ENCODE measurements at regions not wholly inside any gene's neighbourhood (a gene's known extent, or its start where the extent isn't known, plus 50 kb on each side); places are given as distances from the start of the nearest gene placed in this dataset.

GRCh38 chr15:39298271-39298962 is 282.5 kb upstream of the THBS1 start:
- no peak for DNase-seq

DNA sequence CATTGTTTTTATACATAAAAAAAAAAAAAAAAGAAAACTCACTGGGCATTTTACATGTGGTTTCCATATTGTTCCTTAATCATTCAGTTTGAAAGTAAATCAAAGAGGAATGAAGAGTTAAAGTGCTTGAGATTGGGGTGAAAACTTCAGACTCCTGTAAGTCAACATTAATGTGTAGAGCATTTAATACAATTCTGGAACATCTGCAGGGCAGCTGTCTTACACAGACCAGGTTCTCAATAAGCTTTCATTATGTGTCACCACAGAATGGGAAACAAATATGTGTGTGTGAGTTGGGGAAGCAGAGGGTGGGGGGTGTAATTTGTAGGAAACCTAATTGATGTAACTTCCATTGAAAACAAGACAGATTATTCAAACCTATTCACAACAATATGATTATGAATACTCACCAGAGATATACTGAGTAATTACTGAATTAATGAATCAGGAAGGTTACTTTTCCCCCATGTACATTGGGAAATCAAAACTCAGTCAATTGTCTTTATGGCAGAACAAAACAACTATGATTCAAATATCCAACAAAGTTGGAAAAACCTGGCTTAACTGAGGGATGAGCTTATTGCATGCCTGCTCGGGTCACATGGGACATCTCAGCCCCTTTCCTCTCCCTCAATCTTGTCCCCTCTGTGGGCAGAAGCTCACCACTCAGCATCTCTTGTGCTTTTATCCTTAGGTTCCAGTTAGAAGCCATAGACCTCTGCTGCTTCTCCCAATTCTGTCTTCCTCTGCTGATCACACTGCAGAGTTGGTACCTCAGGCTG is 281.2 kb upstream of the THBS1 start:
- no peak for DNase-seq

GRCh38 chr15:39300451-39301153 is 280.3 kb upstream of the THBS1 start:
- DNase-seq = no peak

- no peak for DNase-seq
Measured at GRCh38 chr15:39301589-39301999, 279.3 kb upstream of the THBS1 start.

DNA sequence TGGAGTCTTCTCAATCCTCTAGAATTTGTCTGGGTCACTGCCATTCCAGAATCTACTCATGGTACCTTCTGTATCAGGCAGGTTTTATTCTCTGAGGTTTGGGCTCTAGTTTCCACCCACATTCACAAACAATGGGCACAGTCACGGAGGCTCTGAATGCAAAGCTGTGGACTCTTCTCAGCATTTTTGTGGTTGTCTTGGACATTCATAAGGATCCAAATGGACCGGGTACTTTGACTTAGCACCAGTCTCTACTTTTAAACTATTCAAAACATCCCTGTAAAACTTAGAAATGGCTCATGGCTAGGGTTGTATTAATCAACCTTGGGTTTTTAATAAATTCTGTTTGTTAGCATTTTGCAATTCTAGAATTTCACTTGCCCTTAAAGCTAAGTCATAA is 277.9 kb upstream of the THBS1 start:
- DNase-seq = no peak

DNA sequence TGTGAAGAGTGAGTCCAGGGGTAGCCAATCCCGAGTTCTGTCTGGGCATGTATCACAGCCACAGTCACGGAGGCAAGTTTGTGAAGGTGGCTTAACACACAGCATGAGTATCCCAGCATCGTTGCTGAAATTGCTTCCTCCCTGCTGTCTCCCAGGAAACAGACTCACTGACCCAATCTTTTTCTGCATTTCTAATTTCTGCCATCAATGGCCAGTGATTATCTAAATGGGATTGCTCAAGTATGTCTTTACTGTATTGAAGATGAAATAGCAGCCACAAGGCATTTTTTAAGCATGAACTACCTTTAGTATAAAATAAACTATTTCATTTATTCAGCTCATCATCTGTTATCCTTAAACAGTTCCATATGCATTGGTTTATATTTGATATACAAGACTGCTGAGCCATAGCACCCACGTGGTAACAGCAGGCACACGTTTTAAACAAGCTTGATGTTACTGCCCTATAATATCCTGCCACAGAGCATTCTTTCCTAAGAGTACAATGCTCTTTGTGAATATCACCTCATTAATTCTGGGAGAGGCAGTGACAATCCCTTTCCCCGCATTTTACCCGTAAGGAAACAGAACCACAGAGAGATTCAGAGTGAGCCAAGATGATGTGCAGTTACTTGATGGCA is 276.6 kb upstream of the THBS1 start:
- DNase-seq = no peak

GRCh38 chr15:39304931-39305728 is 275.7 kb upstream of the THBS1 start:
- DNase-seq = no peak

GRCh38 chr15:39310633-39311032 is 270.2 kb upstream of the THBS1 start:
- no peak for DNase-seq

GRCh38 chr15:39312984-39313383 is 267.9 kb upstream of the THBS1 start:
- peak; percentile 75 for DNase-seq

DNA sequence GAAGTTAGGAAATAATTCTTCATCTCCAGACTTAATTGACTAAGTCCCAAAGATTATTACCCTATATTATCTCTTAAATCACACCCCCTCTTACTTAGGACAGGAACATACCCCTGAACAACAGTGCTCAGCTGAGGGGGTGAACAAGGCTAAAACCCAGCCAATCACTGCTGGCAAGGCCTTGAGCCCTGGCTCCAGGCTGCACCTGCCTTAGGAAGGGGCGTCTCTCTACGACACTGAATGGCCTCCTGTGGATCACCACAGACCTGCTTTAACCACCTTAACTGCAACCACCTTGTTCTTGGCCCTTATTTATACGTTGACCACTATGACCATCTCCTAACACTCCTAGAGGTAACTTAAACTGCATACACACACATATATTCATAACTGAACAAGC is 267.4 kb upstream of the THBS1 start:
- no peak for DNase-seq

DNA sequence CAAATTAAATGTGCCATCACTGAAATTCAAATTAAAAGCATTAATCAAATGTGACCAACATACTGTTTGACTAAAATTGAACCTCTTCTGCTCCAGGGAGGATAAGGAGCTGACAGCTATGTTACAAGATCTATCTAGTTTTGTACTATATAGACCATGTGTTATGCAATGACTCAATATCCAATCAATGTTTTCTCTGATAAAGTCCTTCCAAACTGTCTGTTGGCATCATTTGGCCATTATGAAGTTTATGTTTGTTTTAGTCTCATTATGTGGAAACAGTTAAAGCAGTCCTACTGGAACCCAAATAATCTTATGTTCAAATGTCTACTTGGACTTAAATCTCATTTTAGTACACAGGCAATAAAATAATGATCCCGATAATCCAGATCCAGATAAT is 267.0 kb upstream of the THBS1 start:
- no peak for DNase-seq

- DNase-seq = no peak
Measured at GRCh38 chr15:39315206-39315850, 265.6 kb upstream of the THBS1 start.

GRCh38 chr15:39317225-39317624 is 263.7 kb upstream of the THBS1 start:
- no peak for DNase-seq

GRCh38 chr15:39318231-39318630 is 262.6 kb upstream of the THBS1 start:
- no peak for DNase-seq

DNA sequence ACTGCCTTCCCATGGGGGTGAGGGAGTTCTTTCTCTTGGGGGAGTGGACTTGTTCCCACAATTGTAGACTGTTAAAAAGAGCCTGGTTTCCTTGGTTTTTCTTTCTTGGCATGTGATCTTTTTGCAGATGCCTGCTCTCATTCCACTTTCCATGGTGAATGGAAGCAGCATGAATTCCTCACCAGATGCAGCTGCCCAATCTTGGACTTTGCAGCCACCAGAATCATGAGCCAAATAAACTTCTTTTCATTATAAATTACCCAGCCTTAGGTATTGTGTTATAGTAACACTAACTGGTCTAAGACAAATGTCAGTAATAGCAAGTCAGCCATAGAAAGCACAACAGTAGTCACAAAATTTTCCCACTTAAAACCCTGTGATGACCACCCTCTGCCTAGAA is 260.5 kb upstream of the THBS1 start:
- no peak for DNase-seq

GRCh38 chr15:39320886-39321285 is 260.0 kb upstream of the THBS1 start:
- peak; percentile 7 for DNase-seq

- DNase-seq = no peak
Measured at GRCh38 chr15:39321977-39322376, 258.9 kb upstream of the THBS1 start.

DNA sequence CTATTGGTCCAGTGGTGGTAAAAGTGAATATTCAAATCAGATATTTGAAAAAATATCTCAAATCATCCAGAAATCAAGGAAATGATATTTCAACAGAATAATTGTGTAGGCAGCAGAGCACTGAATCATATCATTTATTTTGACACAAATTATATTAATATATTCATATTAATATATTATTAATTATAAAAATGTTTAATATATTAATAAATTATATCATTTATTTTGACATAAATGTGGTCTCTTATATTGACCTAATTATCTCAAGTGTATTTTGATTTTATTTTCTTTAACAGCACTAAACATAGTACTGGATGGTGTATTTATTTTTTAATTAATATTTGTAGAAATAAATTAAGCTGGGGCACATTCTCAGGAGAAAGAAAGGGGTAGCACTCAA is 257.7 kb upstream of the THBS1 start:
- DNase-seq = no peak

- DNase-seq = no peak
Measured at GRCh38 chr15:39323706-39324105, 257.2 kb upstream of the THBS1 start.

- DNase-seq = no peak
Measured at GRCh38 chr15:39326306-39326975, 254.4 kb upstream of the THBS1 start.

DNA sequence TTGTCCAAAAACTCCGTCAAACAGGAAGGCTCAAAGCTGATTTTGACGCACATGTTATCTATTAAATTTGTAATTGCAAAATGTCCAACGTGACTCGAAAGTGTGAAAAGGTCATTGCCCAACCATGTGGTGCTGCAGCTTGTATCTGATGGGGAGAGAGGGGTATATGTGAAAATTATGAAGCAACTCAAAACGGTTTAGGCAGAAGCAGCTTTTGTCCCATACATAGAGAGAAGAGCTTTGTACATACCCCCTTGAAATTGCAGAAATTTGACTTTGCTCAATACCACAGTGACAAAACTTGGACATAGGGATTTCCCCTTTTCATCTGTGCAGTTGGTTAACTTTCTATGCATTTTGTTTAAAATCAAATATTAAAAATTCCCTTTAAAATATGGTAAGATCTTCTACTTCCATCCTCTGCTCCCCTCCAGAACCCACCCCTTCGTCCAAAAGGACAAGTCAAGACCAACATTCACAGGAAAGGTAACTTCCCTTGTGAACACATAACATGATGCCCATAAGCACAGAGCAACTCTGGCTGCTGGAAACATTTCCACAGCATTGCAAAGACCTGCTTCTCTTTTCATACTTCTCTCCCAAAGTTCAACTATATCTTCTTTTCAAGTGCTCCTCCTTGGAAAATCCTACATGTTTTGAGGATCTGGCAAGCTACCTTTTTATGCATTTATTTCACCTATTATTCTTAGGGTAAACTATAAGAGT is 253.7 kb upstream of the THBS1 start:
- peak; percentile 79 for DNase-seq
